NCI-H1436 treated with DMSO at 0.1 percent for 48 hours (cell line): ENCODE measurements at regions not wholly inside any gene's neighbourhood (a gene's known extent, or its start where the extent isn't known, plus 50 kb on each side); places are given as distances from the start of the nearest gene placed in this dataset.
A peak's percentile ranks its signal among the peaks of the same experiment; 100 is the strongest.

ENCODE experiments used
- DNase-seq: peaks from one replicate; lab custom pipeline; 2025; lab: John Stamatoyannopoulos, UW

DNA sequence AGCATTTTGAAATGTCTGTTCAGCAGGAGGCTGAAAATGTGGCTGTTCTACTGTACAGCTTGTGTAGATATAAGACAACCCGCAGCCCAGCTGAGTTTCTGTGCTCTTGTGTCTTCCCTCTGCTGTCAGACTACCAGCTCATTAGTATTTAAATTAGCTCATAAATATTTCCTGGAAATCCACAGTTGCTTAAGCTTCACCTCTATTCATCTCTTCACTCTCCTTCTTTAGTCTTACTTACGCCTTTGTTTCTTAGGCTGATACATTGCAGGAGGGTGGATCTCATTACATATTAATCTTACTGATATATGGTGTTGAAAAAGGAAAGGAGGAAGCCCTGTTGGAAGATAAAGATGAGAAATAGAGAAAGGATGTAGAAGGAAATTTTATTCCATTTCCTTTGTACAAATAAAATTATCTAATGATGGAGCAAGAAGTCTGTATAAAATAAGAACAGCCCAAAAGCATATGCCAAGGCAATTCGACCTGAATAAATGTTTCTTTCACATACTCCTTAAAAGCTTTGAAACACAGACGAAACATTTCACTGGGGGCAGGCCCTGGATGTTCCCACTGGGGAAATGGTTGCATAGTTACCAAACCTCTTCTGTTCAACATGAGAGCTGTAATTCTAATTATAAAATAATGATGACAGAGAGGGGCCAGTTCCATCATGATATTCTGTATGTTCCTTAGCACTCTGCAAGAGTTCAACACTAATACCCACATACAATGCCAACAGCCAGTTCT lies 111.8 kb upstream of the APC start:
- peak; percentile 74 for DNase-seq

GRCh38 chr5:112626715-112627114 lies 111.0 kb upstream of the APC start:
- DNase-seq, result no peak

GRCh38 chr5:112628214-112628980 lies 109.3 kb upstream of the APC start:
- peak; percentile 28 for DNase-seq

GRCh38 chr5:112630246-112631009 lies 107.3 kb upstream of the APC start:
- DNase-seq, result no peak

DNA sequence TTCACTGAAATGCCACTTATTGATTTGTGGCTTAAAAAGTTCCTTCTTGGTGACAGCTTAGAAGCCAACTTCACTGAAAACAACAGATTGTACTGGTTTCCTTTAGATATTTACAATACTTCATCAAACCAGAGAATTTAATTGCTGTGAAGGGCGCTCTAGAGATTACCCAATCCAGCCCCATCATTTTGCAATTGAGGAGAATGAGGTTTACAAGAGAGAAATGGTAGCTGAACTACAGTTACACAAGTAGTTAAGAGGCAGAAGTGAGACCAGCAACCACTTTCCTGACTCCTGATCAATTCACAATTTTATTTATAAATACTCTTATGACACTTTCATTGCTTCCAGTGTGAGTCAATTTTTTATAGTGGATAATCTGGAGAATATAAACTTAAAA lies 103.5 kb upstream of the APC start:
- DNase-seq, result no peak

DNA sequence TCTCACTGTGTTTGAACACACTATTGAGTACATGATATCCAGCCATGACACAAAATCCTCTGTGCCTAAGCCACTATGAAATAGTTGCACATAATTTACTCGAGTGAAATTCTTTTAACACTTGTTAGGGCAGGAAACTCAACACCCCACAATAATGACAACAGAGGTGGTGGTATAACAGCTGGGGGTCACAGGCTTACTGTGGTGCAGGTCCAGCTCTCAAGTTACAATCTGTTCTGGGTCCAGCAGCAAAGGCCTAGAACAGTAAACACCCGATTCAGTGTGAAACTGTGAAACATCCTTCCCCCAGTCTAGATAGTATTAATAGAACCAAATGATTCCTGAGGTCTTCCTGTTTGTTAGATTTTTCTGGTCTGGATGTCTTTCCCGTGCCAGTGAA lies 102.9 kb upstream of the APC start:
- no peak for DNase-seq

GRCh38 chr5:112635276-112635675 lies 102.4 kb upstream of the APC start:
- no peak for DNase-seq

DNA sequence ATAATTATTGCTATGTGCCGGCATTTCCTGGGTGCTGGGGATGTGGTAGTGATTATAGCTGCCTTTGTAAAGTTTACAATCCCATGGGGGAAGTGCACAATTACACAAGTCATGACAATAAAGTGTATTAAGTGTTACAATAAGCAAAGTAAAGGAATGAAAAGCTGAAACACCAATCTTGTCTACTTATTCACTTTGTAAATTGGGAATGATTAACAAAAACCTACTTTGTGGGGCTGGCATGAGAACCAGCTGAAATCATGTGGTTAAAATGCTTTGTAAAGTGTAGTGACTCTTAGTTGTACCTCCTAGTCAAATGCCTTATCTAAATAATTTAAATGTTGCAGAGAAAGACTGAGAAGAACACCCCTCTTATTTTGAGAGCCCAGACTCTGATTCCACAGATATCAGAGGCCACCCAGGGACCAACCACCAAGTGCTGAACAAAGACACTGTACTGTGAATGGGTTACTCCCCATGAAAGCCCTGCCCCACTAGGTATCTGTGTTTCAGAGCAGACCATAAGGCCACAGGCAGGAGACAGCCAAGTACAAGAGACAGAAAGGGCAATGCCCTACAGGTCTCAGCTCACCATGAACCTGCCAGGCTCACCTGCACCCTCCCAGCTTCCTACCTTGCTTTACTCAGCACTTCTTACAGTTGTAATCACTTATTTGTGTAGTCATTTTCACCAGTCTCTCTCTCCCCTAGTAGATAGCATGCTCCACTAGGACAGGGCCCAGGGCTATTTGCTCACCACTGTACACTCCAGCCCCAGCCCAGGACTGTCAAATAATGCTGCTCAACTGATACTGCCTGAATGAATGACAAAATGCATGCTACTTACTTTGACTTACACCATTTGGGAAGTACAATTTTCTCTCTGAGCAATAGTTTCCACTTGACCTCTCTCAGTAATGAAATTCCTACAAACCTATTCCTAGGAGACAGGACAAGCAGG lies 101.6 kb upstream of the APC start:
- no peak for DNase-seq

DNA sequence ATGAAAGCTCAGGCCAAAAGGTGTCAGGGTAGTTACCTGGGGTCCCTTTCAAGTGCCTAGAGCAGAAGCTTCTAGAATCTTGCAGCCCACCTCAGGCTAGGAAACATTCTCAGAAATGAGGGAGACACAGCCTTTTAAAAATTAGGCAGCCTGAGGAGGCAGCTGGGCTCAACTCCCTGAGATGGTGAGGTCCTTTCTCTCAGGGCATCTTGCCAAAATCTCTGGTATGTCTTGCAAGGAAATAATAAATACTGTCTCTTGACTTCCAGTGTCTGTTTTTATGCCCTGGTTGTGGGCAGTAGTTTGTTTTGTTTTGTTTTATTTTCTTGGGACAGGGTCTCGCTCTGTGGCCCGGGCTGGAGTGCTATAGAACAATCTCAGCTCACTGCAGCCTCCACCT lies 100.9 kb upstream of the APC start:
- DNase-seq, result no peak

DNA sequence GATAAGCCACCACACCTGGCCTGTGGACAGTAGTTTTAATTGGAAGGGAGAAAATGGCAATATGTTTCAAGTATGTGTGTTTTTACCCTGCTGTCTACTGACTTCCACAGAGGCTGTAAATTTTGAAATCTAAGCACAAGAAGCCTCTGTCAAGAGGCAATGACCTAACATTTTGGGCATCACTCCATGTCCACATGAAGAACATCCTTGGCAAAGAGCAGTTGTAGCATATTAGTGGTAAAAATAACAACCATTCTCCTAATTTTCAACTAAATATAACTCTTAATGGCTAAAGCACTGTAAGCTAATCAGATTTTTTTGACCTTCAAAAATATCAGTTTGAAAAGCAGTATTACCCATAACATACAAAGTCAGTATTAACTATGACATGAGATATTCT lies 100.3 kb upstream of the APC start:
- DNase-seq, result no peak

DNA sequence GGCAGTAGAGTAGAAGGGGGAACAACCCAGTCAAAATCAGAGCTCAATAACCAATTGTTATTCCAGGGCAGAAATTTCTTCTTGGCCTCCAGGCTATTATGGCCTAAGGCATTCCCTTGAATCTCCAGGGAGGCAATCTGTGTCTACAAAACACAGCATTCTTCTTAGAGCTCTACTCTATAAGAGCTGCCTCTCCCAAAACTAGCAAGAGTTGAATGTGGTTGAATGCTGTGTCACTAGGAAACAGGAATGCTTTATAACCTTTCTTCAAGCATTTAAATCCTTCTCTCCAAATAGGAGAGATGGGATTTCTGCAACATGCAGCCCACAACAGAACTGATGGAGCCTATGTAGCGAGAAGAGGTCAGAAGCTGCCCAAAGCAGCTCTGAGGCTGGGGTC lies 97.1 kb upstream of the APC start:
- DNase-seq, result no peak

DNA sequence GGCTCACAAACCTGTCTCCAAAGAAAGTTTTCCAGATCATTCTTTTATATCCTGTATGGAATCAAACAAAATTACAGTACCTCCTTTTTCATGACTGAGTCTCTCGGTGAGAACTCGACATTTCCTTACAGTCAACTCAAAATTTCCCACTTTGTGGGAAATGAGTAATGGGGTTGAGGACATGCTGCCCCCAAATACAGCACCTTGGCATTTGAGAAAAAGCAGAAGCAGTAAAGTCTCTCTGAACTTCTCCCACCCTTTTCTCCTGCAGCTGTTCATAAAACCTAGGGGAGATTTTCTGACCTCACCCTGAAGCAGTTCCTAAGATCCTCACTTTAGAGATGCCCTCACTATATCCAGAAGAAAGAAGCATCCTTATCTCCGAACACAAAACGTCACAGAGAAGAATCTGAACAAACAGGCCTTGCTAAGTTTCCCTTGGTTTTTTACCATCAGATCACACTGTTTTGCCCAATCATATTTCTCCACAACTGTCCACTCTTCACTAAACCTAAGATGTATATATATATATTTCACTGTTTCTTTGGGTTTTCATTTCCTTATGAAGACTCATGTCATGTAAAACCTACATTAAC lies 96.1 kb upstream of the APC start:
- DNase-seq, result no peak

DNA sequence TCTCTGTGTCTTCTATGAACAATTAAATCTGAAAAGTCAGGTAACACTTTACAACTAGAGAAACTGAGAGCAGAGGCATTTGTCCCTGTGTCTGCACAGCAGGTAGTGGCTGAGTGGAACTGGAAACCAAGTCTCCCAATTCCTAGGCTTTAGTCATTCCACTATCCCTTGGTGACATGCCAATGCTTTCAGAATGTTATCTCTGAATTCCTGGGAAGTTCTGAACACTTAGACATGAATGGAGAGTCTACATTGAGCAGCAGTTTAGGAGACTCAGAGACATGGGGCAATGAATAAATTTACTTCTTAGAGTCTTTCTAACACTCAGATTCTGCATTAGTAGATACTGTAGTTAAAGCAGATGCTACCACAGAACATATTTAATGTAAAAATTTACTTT lies 94.8 kb upstream of the APC start:
- no peak for DNase-seq

DNA sequence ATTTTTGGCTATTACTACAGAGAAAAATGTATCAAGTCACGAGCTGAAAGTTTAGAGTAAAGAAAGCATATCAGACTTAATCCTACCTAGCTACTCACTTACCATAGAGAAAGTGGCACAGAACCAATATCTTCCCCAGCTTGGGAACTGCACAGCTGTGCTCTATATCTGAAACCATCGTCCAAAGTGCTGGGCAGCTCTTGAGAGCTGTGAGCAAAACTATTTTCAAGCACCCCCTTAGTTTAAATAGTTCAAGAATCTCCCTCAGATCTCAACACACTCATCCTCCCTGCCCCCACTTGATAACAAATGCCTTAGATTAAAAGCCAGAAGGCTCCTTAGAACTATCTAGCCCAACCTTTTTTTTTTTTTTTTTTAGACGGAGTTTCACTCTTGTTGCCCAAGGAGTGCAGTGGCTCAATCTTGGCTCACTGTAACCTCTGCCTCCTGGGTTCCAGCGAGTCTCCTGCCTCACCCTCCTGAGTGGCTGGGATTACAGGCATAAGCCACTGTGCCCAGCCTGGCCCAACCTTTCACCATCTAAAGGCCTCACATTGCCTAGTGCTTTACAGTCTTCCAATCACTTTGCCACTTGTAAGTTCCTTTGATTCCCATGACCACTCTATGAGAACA lies 94.2 kb upstream of the APC start:
- DNase-seq, result no peak

DNA sequence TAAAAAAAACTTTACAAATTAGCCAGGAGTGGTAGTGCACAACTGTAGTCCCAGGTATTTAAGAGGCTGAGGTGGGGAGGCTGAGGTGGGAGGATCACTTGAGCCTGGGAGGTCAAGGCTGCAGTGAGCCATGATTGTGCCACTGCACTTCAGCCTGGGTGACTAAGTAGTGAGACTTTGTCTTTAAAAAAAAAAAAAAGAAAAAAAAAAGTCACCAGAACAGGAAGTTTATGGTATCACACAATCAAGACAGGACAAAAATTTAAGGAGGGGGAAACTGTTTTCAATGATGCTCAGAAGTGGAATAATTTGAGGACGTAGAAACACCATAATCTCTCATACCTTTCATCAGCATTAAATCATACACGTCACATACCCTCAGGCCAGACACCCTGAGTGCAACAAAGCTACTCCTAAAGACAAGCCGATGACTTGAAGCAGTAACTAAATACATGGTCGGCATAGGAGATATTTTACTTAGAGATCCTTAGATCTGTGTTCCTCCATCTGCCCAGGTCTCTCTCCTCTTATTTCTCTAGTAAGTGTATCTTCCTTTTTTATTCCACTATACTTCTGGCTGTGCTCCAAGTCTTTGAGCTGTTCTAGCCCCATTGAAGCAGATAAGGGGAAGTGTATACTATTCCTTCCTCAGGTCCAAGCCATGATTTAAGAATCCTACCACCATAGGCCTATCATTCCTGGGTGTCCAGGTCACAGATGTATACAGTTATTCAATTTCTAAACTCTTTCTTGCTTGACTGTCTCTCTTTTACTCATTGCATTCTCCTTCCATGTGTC lies 91.3 kb upstream of the APC start:
- no peak for DNase-seq

DNA sequence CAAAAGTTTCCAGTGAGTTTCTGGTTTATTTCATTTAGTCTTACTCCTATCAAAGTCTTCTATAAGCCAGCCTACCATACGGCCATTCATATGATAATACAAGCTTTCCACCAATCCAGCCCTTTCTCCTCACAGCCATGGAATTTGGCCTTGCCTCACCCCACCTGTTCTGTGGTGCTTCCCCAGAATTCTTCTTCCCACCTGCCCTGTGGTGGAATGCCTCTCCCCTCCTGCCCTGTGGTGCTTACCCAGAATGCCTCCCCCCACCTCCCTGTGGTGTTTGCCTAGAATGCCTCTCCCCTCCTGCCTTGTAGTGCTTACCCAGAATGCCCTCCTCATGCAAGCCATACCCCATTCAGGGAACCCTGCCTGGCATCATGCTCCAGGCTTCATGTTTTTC lies 90.3 kb upstream of the APC start:
- no peak for DNase-seq

DNA sequence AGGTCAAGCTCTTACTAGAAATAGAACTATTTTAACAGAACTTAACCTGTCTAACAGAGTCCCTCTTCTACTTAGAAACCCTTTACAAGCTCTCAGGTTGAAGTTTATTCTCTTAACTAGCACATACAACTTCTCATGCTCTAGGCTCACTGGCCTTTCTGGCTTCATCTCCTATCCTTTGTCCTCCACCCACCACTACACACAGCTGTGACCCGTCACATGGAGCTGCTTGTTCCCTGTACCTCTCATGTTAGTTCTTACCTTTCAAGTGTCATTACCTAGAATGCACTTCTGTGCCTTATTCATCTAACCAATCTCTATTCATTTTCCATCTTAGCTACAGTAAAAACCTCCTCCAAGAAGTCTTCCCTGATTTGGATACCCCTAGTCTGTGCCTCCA lies 89.4 kb upstream of the APC start:
- no peak for DNase-seq

DNA sequence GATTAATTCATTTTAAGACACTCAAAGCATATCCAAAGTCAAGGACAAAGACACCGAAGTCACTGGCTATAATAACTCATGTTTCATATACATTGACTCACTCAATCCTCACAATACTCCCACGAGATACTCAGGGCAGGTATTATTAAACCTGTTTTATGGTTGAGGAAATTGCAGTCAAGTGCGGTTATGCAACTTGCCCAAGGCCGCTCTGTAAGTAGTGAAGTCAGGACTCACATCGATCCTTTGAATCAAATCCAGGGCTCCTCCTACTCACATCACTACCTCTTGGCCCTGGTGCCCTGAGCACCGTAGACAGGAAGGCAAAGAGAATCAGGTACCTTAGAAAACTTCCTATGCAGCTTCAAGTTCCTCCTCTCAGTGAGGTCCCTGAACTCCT lies 87.8 kb upstream of the APC start:
- peak; percentile 42 for DNase-seq

DNA sequence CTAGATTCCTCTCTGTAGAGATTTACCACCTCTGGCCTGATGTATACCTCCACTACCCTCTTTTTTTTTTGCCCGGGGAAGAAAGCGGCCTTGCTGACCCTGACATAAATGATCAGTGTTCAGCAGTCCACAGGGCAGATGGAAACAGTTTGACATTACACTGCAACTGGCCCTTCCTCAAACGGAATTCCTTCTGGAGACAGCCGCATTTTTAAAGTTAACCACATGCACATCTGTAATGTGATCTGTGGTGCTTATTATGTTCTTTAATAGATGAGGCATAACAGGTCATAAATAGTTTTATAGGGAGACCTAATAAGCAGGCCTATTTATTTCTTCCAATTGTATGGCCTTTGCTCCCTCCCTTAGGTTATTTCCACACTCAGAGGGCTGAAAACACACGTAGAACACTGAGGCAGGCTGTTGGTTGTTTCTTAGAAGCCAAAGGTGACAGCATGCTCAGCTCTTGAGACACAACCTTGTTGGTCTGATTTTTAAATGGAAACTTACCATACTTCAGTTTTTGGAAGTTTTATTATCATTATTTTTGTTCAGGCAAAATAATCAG lies 84.0 kb upstream of the APC start:
- no peak for DNase-seq

DNA sequence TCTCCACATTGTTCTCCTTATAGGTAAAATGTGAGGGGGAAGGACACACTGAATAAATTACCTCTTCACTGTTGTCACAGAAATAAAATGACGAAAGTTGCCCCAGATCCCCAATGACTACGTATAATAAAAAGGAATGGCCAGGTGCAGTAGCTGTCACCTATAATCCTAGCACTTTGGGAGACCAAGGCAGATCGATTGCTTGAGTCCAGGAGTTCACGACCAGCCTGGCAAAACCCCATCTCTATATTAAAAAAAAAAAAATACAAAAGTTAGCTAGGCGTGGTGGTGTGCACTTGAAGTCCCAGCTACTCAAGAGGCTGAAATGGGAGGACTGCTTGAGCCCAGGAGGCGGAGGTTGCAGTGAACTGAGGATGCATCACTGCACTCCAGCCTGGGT lies 82.2 kb upstream of the APC start:
- no peak for DNase-seq
